ENCODE measurements at regions not wholly inside any gene's neighbourhood (a gene's known extent, or its start where the extent isn't known, plus 50 kb on each side); places are given as distances from the start of the nearest gene placed in this dataset.

DNA sequence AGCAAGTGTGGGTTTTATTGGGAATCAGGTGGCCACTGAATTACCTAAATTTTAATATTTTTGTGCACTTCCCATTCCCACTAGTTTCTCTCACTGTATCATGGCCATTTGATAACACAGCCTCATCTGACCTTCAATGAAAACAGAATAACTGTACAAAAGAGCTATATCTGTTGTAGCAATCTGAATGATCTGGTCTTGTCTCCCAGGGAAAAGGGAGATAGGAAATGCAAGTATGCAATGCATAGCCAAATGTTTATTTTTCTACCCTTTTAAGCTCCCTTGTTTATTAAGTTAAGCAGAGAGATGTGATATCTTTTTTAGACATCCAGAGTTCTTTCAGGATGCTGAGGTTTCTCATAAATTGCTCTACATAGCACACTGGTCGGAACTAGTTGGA is 288.3 kb upstream of the CLINT1 start:
- H3K27me3 Mint-ChIP-seq: no peaks in the 10 kb centered on the region
- H3K36me3 Mint-ChIP-seq: no peaks in the 10 kb centered on the region
- H3K4me3 Mint-ChIP-seq: no peak overlapping the region
- no peak overlapping the region for H3K27ac Mint-ChIP-seq
- no peaks in the 10 kb centered on the region for H3K9me3 Mint-ChIP-seq
- no peak for ATAC-seq
- no peaks in the 10 kb centered on the region for H3K4me1 Mint-ChIP-seq

DNA sequence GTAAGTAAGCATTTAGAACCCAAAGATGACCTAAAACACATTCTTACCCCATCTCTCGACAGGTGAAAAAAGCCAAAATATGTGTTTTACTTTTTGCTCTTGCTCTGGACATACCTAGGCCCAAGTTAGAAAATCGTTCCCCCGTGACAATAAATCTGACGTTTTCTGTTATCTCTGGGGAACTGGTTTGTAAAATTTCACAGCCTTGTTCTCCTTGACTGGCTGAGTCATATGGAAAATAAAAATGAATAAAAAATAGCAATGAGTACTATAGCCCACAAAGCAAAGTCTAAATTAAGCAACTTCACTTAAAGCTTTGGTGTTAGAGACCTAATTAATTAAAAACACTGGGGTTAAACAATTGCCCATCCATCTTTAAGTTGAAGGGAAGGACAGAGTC is 286.9 kb upstream of the CLINT1 start:
- H3K36me3 Mint-ChIP-seq: no peaks in the 10 kb centered on the region
- H3K9me3 Mint-ChIP-seq: no peaks in the 10 kb centered on the region
- H3K27me3 Mint-ChIP-seq: no peaks in the 10 kb centered on the region
- no peak for ATAC-seq
- H3K4me3 Mint-ChIP-seq: no peak overlapping the region
- H3K4me1 Mint-ChIP-seq: no peaks in the 10 kb centered on the region
- no peak overlapping the region for H3K27ac Mint-ChIP-seq

DNA sequence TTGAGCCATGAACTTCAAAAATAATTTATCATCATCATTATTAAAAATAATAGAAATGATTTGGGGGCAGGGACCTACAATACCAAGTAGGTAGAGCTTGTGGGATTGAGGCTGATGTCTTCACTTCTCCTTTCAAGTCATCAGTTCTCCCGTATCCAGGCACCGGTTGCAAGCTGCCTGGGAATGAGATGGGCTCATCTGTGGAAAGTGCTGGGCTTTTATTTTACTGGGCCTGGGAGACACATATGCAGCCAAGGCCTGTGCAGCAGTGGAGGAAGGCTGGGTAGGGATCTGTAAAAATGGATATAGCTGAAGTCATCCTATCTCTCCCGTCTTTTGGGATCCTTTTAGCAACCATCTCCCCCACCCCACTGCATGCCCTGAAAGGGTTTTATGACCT is 284.1 kb upstream of the CLINT1 start:
- no peaks in the 10 kb centered on the region for H3K9me3 Mint-ChIP-seq
- no peaks in the 10 kb centered on the region for H3K27me3 Mint-ChIP-seq
- H3K27ac Mint-ChIP-seq: no peak overlapping the region
- no peak overlapping the region for H3K4me3 Mint-ChIP-seq
- no peaks in the 10 kb centered on the region for H3K36me3 Mint-ChIP-seq
- no peaks in the 10 kb centered on the region for H3K4me1 Mint-ChIP-seq
- no peak for ATAC-seq

DNA sequence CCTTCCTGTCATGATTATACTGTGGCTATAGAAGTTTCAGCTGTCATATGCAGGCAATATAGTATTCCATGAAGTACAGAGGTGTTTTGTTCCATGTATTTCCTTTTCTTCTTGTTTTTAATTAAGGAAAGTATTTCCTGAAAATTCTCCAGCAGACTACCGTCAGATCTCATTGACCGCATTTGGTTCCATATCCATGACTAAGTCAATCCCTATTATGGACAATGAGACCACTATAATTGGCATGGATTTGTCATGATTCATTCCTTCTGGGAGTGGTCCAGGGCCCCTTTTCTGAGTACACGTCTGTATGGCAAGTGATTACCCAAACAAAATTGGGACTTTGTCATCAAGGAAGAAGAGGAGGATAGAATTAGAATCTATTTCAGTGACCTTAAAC is 283.2 kb upstream of the CLINT1 start:
- no peak for ATAC-seq
- Mint-ChIP-seq H3K36me3 (no peaks in the 10 kb centered on the region), H3K9me3 (no peaks in the 10 kb centered on the region), H3K27me3 (no peaks in the 10 kb centered on the region), H3K4me3 (no peak overlapping the region), H3K4me1 (no peaks in the 10 kb centered on the region), H3K27ac (no peak overlapping the region)

DNA sequence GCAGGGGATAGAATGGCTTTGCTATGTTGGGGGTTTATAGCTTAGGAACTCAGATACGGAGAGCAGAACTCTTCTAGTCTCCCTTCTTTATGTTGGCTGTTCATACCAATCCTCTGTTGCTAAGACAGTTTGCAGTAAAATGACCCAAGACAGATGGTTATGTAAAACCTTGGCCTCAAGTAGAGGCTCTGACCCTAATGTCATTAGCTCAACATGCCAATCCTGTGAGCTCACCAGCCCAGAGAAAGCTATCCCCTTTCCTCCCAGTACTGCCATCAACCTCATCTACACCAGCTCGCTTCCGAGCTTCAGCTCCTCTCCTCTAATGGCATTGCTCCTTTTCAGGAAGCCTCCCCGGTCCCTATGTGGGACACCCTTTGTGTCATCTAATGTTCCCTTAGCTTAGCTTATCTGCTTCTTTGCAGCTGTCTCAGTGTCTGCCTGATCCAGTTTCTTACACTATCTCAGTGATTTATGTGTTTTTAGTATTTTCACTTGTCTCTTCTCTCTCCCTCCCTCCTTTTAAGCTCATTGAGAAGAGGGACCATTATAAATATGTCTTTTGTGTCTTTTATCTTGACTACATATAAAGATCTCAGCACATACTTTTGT is 281.3 kb upstream of the CLINT1 start:
- no peaks in the 10 kb centered on the region for H3K36me3 Mint-ChIP-seq
- H3K4me3 Mint-ChIP-seq: no peak overlapping the region
- no peaks in the 10 kb centered on the region for H3K27me3 Mint-ChIP-seq
- no peak overlapping the region for H3K27ac Mint-ChIP-seq
- no peaks in the 10 kb centered on the region for H3K4me1 Mint-ChIP-seq
- ATAC-seq: no peak
- H3K9me3 Mint-ChIP-seq: no peaks in the 10 kb centered on the region

DNA sequence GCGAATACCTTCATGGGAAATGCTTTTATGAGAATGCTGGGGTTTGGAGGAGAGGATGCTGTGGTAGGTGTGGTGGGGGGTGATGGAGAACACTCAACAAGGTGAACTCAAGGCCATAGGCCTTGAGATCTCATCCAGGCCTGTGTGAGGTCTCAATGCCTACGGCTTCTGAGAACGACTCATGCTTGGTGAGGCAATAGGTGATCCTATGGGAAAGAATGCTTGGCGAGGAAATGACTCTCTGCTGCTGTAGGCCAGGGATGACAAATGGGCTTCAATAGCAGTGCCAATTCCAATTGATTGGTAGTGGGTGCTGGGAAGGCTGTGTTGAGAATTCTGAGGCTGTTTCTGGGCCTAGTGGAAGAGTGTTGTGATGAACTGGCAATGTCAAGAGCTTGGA is 280.2 kb upstream of the CLINT1 start:
- no peak overlapping the region for H3K4me3 Mint-ChIP-seq
- ATAC-seq: no peak
- H3K9me3 Mint-ChIP-seq: no peaks in the 10 kb centered on the region
- H3K27me3 Mint-ChIP-seq: no peaks in the 10 kb centered on the region
- no peak overlapping the region for H3K27ac Mint-ChIP-seq
- H3K4me1 Mint-ChIP-seq: no peaks in the 10 kb centered on the region
- H3K36me3 Mint-ChIP-seq: no peaks in the 10 kb centered on the region

DNA sequence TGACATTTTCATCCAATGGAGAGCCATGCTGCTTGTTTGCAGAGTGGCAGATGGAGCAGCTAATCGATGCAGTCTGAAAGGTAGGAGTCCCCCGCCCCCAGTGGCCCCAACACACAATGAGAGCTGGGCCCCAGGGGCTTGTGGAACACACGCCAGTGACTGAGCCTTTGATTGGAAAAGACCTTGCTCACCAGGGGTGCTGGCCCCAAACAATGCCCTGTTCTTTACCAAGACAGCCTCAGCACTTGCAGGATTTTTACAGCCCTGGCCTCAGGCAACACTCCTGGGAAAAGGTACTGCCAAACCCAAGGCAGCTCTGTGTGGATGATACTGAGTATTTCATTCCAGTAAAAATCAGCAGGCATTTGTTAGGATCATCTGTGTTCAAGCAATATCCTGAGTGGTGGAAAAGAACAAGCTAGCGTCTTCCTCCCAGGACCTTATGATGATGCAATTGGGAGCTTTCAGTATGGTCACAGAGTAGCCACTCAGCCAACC is 276.8 kb upstream of the CLINT1 start:
- no peak overlapping the region for H3K4me3 Mint-ChIP-seq
- H3K27me3 Mint-ChIP-seq: no peaks in the 10 kb centered on the region
- no peak overlapping the region for H3K27ac Mint-ChIP-seq
- H3K36me3 Mint-ChIP-seq: no peaks in the 10 kb centered on the region
- no peak for ATAC-seq
- no peaks in the 10 kb centered on the region for H3K4me1 Mint-ChIP-seq
- no peaks in the 10 kb centered on the region for H3K9me3 Mint-ChIP-seq

DNA sequence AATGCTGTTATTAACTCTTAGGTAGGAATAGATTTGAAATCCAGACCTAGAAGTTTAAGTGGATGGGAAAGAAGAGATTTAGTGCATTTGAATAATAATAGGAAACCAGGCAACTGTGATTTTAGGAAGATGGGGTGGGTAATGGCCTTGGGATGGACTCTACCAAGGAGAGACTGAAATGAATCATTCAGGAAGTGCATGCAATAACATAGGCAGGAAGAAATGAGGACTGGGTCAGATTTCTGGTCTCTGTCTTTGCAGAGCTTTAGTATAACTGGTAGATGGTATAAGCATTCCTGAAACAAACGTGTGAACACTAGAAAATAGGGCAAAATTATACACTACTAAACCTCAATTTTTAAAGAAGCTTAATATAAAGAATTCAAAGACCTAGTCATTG is 274.4 kb upstream of the CLINT1 start:
- H3K27me3 Mint-ChIP-seq: no peaks in the 10 kb centered on the region
- H3K4me3 Mint-ChIP-seq: no peak overlapping the region
- no peak for ATAC-seq
- H3K36me3 Mint-ChIP-seq: no peaks in the 10 kb centered on the region
- H3K4me1 Mint-ChIP-seq: no peaks in the 10 kb centered on the region
- no peaks in the 10 kb centered on the region for H3K9me3 Mint-ChIP-seq
- H3K27ac Mint-ChIP-seq: no peak overlapping the region

DNA sequence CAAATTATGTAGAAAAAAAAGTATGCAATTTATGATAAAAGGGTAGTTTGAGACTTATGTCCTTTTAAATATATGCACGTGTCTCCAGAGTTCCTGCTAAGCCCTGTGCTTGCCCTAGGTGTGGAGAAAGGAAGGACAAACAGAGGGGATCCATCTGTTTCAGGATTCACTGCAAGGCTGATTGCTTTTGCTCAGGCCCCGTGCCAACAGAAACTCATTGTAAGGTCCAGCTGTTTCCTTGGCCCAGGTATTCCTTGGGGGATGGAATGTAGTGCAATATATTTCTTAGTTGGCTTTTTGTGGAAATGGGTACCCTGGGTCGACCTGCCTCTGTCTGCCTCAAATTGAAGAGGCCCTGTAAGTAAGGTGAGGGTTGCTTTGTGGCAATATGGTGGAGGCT is 268.6 kb upstream of the CLINT1 start:
- H3K36me3 Mint-ChIP-seq: no peaks in the 10 kb centered on the region
- H3K4me3 Mint-ChIP-seq: no peak overlapping the region
- no peak for ATAC-seq
- H3K9me3 Mint-ChIP-seq: no peaks in the 10 kb centered on the region
- H3K4me1 Mint-ChIP-seq: peaks cover 13% of the 10 kb centered on the region
- H3K27ac Mint-ChIP-seq: no peak overlapping the region
- H3K27me3 Mint-ChIP-seq: peaks cover 8% of the 10 kb centered on the region

DNA sequence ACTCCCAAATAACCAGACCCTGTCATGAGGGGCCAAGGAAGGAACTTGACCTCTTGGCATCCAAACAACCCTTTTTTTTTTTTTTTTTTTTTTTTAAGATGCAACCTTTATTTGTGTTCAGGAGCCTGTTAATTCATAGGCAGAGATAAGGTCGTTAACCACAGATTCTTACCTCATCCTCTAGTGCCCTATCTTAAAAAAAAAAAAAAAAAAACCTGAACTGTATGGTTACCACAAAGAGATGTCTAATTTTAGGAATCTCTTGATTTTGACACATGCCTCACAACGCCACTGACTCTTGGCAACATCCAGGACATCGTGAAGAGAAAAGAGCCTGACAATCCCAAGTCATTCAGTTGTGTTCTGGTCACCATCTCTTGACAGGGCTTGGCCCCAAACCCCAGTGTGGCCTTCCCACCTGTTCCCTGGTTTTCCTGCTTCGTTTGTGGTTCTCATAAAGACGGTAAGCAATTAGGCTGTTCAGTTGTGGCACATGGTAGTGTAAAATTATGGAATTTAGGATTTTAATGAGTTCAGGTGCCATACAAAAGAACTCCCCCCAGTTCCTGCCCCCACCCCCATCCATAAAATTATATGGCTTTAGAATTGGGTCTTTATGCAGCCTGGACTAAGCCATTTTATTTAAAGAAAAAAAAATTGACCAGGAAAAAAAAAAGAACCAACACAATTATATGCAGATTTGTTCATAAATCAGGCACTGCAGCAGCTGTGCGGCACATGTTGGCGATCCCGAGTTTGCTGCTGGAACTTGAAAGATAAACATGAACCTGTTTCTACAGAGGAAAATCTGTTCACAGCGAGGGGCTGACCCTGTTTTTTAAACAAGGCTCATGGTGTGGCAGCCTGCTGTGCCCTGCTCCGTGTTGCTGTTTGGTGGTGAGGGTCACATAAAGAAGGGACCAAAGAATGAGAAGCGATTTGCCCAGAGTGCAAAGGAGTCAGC is 267.8 kb upstream of the CLINT1 start:
- Mint-ChIP-seq H3K4me3 (no peak overlapping the region), H3K27ac (no peak overlapping the region), H3K27me3 (peaks cover 8% of the 10 kb centered on the region), H3K9me3 (no peaks in the 10 kb centered on the region), H3K36me3 (no peaks in the 10 kb centered on the region), H3K4me1 (peaks cover 14% of the 10 kb centered on the region)
- no peak for ATAC-seq

DNA sequence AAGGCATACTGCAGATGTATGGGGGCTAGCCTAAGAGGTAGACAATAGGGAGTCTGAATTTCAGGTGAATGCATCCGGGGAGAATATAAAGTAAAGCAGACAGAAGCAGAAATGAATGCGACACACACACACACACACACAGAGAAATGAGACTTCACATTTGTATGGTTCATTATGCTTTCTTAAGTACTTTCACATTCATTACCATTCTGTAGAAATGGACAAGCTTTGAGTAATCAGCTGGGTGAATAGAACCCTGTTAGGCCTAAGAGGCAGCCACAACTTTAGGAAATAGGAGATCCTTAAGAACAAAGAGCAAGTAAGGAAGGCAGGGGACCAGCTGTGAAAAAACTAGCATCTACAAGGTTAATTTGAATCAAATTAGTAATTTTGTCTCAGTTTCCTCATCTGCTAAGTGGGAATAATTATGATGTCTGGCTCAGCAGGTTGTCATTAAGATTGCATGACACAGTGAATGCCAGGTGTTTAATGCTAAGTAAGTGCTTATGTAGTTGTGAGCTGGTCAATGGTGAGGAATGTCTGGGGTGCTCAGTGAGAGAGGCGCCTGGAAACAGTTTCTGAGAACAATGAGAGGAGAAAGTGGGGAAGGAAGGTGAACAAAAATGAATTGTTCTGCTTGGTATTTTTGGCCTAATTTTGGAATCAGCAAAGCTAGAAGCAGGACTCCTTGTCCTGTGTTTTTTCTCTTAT is 265.8 kb upstream of the CLINT1 start:
- Mint-ChIP-seq H3K9me3 (no peaks in the 10 kb centered on the region), H3K4me3 (no peak overlapping the region), H3K27ac (no peak overlapping the region), H3K4me1 (peaks cover 14% of the 10 kb centered on the region), H3K27me3 (peaks cover 8% of the 10 kb centered on the region), H3K36me3 (no peaks in the 10 kb centered on the region)
- no peak for ATAC-seq

DNA sequence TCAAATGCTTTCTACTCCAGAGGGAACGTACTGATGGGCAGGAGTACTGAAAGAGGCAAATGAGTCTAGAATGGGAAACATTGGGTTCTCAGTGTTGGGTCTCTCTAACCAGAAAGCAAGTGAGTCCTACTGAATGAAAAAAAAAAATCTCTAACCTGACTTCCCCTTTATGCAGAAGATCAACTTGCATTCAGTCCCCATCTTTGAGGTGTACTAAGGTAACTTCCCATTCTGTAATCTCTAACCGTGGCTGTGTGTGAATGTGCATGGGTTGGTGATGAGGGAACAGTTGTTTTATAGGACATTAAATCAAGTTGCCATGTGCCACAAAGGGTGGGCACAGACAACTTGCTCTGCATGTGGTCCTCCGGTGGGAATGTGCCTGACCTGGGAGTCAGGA is 264.6 kb upstream of the CLINT1 start:
- H3K9me3 Mint-ChIP-seq: no peaks in the 10 kb centered on the region
- no peak overlapping the region for H3K4me3 Mint-ChIP-seq
- H3K36me3 Mint-ChIP-seq: no peaks in the 10 kb centered on the region
- H3K27ac Mint-ChIP-seq: no peak overlapping the region
- H3K27me3 Mint-ChIP-seq: peaks cover 18% of the 10 kb centered on the region
- peak; percentile 39 for ATAC-seq
- peaks cover 14% of the 10 kb centered on the region for H3K4me1 Mint-ChIP-seq

DNA sequence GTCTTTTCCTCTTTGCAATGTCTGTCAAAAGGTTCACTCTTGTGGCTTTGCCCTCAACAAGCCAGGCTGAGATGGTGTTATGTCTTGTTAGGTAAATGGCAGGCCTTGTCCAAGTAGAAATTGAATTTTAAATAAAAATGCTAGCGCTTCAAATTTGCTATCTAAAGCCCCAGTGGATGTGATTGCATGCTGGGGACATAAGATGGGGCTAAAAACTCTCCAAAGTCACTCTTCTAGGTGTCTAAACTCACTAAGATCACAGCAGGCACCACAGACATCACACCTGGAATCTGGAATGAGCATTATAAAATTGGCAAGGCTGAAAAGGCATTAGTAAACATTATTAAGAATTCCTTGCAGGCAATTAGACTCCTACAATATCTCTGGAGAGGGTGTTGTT is 262.7 kb upstream of the CLINT1 start:
- peaks cover 23% of the 10 kb centered on the region for H3K4me1 Mint-ChIP-seq
- no peaks in the 10 kb centered on the region for H3K9me3 Mint-ChIP-seq
- no peak overlapping the region for H3K4me3 Mint-ChIP-seq
- H3K36me3 Mint-ChIP-seq: no peaks in the 10 kb centered on the region
- peaks cover 24% of the 10 kb centered on the region for H3K27me3 Mint-ChIP-seq
- no peak overlapping the region for H3K27ac Mint-ChIP-seq
- no peak for ATAC-seq

DNA sequence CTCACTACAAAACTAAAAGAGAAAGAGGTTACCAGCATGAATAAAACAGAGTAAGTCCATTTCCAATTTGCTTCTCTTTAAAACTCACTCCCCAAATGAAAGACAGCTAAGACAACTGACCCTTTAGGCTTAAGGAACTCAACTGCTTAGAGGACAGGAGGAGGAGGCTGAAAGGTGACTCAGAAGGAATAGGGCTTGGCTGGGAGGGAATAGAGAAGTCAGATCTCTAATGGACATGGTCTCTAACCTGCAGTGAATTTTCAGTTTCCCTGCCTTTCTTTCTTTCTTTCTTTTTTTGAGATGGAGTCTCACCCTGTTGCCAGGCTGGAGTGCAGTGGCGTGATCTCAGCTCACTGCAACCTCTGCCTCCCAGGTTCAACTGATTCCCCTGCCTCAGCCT is 261.8 kb upstream of the CLINT1 start:
- H3K4me1 Mint-ChIP-seq: peaks cover 25% of the 10 kb centered on the region
- ATAC-seq: no peak
- H3K4me3 Mint-ChIP-seq: no peak overlapping the region
- no peaks in the 10 kb centered on the region for H3K9me3 Mint-ChIP-seq
- no peak overlapping the region for H3K27ac Mint-ChIP-seq
- no peaks in the 10 kb centered on the region for H3K36me3 Mint-ChIP-seq
- H3K27me3 Mint-ChIP-seq: peaks cover 33% of the 10 kb centered on the region

DNA sequence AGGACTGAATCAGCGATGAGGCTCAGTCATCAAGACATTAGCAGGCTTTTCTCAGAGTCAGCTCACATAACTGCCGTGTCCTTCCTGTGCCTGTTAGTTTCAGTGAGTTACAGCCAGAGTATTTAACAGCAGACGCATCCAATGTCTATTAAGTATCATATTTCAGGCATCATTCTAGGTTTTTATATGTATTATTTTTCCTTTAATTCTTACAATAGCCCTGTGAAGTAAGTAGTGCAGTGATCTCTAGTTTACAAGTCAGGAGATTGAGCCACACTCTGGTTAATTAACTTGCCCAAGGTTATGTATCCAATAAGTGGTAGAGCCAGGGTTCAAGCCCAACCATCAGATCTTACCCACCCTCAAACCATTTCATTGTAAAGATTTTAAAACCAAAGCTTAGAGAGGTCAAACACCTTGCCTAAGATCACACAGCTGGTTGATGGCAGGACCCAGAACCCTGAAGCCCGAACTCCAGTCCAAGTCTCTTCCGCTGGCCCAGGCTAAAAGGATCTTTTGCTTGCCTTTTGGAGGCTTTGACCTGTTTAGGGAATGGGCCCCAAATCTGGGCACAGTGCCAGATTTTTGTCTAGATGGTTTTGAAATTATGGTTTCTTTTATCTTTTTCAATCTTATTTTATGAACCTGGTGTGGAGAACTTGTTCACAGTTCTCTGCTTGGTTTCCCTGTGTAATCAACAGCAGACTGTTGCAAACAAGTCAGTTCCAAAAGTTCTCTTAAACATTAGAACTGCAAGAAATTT is 261.2 kb upstream of the CLINT1 start:
- H3K27ac Mint-ChIP-seq: no peak overlapping the region
- ATAC-seq: no peak
- H3K4me3 Mint-ChIP-seq: no peak overlapping the region
- no peaks in the 10 kb centered on the region for H3K36me3 Mint-ChIP-seq
- peaks cover 39% of the 10 kb centered on the region for H3K27me3 Mint-ChIP-seq
- H3K9me3 Mint-ChIP-seq: no peaks in the 10 kb centered on the region
- H3K4me1 Mint-ChIP-seq: peaks cover 25% of the 10 kb centered on the region

All from stimulated activated memory B cell treated with anti-CD40 and anti-IgM and Interleukin-4, amounts not matched to agents 10 μg/mL and 1 μg/mL and 100 μg/mL, for 72 hours (primary cell).